ENCODE measurements at regions not wholly inside any gene's neighbourhood (a gene's known extent, or its start where the extent isn't known, plus 50 kb on each side); places are given as distances from the start of the nearest gene placed in this dataset.

DNA sequence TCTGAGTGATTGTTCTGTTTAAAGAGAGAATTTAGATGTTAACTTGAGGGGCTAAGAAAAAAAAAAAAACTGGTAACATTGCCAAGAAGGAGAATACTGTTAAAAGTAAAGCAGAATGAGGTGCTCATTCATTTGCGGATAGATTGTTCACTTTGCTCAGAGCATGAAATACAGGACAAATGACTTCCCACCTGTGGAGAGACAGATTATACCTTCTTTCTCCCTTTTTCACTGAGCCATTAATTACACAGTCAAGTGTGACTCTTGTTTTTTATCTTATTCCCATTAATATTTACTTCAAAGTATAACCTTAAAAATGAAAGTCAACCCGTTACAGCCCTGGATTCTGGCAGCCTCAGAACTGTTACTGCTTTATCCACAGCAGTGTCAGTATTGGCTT is 264.5 kb downstream of the TAF11L14 start:
- no peaks in the 10 kb centered on the region for H3K9me3 ChIP-seq (ENCODE audit: control insufficient read depth, low read length)
- H3K27me3 ChIP-seq (ENCODE audit: control insufficient read depth, insufficient read depth, low read length): no peaks in the 10 kb centered on the region
- H3K4me3 ChIP-seq (ENCODE audit: low read length): no peak overlapping the region
- H3K36me3 ChIP-seq (ENCODE audit: control insufficient read depth, insufficient read depth, low read length): no peaks in the 10 kb centered on the region
- no peak overlapping the region for H3K9ac ChIP-seq (ENCODE audit: low read length)
- no peaks in the 10 kb centered on the region for H3K4me1 ChIP-seq (ENCODE audit: control insufficient read depth, insufficient read depth, low read length)

DNA sequence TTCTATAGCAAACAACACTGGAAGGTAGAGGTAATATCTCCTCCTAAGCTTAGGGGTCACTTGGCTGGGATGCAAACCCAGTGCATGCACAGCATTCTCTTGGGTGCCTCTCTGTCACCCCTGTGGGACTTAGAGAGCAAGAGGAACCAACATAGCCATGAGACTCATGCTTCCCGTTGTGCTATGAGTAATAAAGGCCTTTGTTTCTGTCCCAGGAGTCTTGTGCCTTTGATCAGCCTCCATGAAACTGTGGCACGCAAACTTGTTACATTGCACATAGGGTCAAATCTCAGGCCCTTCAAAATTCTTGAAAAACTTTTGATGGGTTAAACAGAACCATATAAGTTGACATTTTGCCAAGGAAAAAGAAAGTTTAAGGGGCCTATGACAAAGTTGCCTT is 272.8 kb downstream of the TAF11L14 start:
- H3K9me3 ChIP-seq (ENCODE audit: control insufficient read depth, low read length): no peaks in the 10 kb centered on the region
- H3K9ac ChIP-seq (ENCODE audit: low read length): no peak overlapping the region
- no peaks in the 10 kb centered on the region for H3K27me3 ChIP-seq (ENCODE audit: control insufficient read depth, insufficient read depth, low read length)
- H3K36me3 ChIP-seq (ENCODE audit: control insufficient read depth, insufficient read depth, low read length): no peaks in the 10 kb centered on the region
- H3K4me3 ChIP-seq (ENCODE audit: low read length): no peak overlapping the region
- H3K4me1 ChIP-seq (ENCODE audit: control insufficient read depth, insufficient read depth, low read length): no peaks in the 10 kb centered on the region

DNA sequence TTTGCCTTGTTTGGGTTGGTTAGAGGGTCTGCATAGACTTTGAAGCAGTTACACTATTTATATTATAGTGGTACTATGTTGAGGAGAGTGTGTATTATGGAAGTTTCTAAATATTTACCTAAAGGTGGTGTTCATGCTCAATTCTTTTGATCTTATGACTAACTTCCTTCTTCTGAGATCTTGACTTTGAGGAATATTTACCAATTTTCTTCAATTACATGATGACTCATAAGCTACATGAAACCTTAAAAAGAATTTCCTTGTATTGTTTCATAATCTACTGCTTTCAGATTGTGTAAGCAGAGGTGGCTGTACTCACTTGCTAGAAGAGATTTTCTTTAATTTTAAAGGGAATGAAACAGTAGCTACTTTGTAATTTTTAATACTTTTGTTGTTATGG is 276.1 kb downstream of the TAF11L14 start:
- Histone ChIP-seq H3K4me1 (ENCODE audit: control insufficient read depth, insufficient read depth, low read length) (no peaks in the 10 kb centered on the region), H3K9ac (ENCODE audit: low read length) (no peak overlapping the region), H3K27me3 (ENCODE audit: control insufficient read depth, insufficient read depth, low read length) (no peaks in the 10 kb centered on the region), H3K9me3 (ENCODE audit: control insufficient read depth, low read length) (no peaks in the 10 kb centered on the region), H3K36me3 (ENCODE audit: control insufficient read depth, insufficient read depth, low read length) (no peaks in the 10 kb centered on the region), H3K4me3 (ENCODE audit: low read length) (no peak overlapping the region)

DNA sequence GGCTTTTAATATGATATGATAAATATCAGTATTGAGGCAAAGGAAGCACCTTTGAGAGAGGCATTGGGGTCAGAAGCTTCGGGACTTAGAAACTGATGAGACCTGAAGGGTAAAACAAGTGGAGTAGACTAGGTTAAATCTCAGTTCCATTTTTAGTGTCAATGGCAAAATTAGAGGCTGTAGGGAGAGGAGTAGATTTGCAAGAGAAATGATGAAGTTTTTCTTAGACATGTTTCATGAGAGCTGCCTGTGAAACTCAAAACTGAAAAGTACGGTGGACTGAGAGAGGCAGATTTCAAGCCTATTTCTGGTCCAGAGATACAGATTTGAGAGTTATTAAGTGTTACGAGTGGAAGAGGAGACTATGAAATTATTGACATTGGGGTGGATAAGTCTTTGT is 278.5 kb downstream of the TAF11L14 start:
- Histone ChIP-seq H3K27me3 (ENCODE audit: control insufficient read depth, insufficient read depth, low read length) (no peaks in the 10 kb centered on the region), H3K9me3 (ENCODE audit: control insufficient read depth, low read length) (no peaks in the 10 kb centered on the region)

DNA sequence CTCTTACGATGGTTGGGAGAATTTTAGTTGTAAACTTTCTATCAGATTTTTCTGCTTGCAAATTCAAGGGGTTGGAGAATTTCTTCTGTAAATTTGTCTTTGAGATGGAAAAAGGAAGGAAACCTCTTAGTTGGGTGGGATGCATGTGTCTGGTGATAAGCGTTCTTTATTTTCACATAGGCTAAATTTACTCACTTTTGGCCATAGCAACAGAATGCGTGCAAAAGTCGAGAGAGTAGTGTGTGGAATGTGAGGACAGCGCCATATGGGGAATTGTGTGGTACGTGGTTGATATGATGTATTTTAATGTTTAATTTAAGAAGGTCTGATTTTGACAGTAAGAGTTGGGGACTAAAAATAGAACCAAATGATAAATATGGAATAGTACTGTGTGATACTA is 282.2 kb downstream of the TAF11L14 start:
- no peaks in the 10 kb centered on the region for H3K9me3 ChIP-seq (ENCODE audit: control insufficient read depth, low read length)
- H3K27me3 ChIP-seq (ENCODE audit: control insufficient read depth, insufficient read depth, low read length): no peaks in the 10 kb centered on the region
- H3K4me1 ChIP-seq (ENCODE audit: control insufficient read depth, insufficient read depth, low read length): no peaks in the 10 kb centered on the region
- H3K9ac ChIP-seq (ENCODE audit: low read length): no peak overlapping the region
- no peaks in the 10 kb centered on the region for H3K36me3 ChIP-seq (ENCODE audit: control insufficient read depth, insufficient read depth, low read length)
- no peak overlapping the region for H3K4me3 ChIP-seq (ENCODE audit: low read length)

More for the DNA sequence above, 278.5 kb downstream of the TAF11L14 start:
- no peak overlapping the region for H3K4me3 ChIP-seq (ENCODE audit: low read length)
- H3K4me1 ChIP-seq (ENCODE audit: control insufficient read depth, insufficient read depth, low read length): no peaks in the 10 kb centered on the region
- H3K36me3 ChIP-seq (ENCODE audit: control insufficient read depth, insufficient read depth, low read length): no peaks in the 10 kb centered on the region
- H3K9ac ChIP-seq (ENCODE audit: low read length): no peak overlapping the region

DNA sequence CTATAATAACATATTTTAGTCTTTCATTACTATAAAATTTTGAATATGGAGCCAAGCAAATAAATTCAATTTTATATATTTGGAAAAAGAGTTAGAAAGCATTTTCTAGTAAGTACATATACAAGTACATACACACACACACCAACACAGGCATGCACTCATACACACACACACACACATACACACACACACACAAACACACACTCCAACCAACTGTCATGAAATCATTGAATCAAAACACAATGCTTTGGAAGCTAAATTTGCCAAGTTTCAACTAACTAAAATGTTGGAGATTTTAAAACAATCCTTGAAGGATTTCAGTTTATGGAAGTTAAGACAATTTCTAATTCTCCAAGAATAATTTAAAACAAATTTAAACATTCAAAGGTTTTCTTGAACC is 283.2 kb downstream of the TAF11L14 start:
- no peaks in the 10 kb centered on the region for H3K36me3 ChIP-seq (ENCODE audit: control insufficient read depth, insufficient read depth, low read length)
- H3K9ac ChIP-seq (ENCODE audit: low read length): no peak overlapping the region
- no peak overlapping the region for H3K4me3 ChIP-seq (ENCODE audit: low read length)
- no peaks in the 10 kb centered on the region for H3K9me3 ChIP-seq (ENCODE audit: control insufficient read depth, low read length)
- H3K27me3 ChIP-seq (ENCODE audit: control insufficient read depth, insufficient read depth, low read length): no peaks in the 10 kb centered on the region
- H3K4me1 ChIP-seq (ENCODE audit: control insufficient read depth, insufficient read depth, low read length): no peaks in the 10 kb centered on the region

DNA sequence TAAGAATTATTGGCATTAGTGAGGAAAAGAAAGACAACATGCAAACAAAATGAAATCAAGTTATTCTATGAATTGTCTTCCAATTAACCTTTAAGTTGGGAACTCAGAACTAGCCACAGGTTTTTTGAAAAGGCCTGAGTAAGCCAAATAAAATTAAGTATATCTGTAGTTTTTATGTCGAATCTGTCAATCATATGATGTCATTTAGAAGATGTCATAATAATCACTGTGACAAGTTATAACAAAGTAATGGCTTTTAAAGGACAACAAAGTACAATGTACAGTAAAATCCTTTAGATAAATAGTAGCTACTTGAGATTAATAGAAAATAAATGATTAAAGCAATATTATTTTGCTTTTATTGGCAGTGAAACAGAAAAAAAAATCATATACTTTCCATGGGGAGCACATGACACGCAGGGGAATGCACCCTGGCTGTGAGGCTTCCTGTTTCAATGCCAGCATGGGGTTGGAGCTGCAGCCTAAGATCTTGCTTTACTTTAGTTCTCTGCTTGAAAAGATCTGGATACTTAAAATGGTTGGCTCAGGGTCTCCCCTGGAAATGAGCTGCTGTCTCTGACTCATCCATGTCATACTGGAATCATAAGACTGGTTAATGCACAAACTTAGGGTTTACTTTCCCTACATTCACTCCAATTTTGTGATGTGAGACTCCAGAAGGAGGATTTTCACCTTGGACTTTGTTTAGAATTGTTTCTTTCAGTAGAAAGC is 284.3 kb downstream of the TAF11L14 start:
- H3K4me3 ChIP-seq (ENCODE audit: low read length): no peak overlapping the region
- H3K9me3 ChIP-seq (ENCODE audit: control insufficient read depth, low read length): no peaks in the 10 kb centered on the region
- H3K36me3 ChIP-seq (ENCODE audit: control insufficient read depth, insufficient read depth, low read length): no peaks in the 10 kb centered on the region
- no peak overlapping the region for H3K9ac ChIP-seq (ENCODE audit: low read length)
- H3K27me3 ChIP-seq (ENCODE audit: control insufficient read depth, insufficient read depth, low read length): no peaks in the 10 kb centered on the region
- no peaks in the 10 kb centered on the region for H3K4me1 ChIP-seq (ENCODE audit: control insufficient read depth, insufficient read depth, low read length)

DNA sequence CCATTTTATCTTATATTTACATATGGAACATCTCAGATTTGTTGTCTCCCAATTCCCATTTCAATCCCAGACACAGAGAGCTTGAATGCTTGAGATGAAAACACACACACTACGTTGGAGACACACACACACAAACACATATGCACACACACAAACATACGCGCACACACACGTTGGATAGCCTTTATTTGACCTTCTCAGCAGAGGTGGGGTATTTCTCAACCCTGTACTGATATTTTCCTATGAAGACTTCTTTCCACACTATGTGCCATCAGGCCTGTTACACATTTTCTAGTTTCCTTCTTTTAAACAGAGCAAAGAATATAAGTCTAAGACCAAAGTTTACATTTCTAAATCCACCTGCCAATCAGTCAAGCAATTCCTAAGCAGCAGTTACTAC is 291.0 kb downstream of the TAF11L14 start:
- no peaks in the 10 kb centered on the region for H3K4me1 ChIP-seq (ENCODE audit: control insufficient read depth, insufficient read depth, low read length)
- H3K36me3 ChIP-seq (ENCODE audit: control insufficient read depth, insufficient read depth, low read length): no peaks in the 10 kb centered on the region
- H3K27me3 ChIP-seq (ENCODE audit: control insufficient read depth, insufficient read depth, low read length): no peaks in the 10 kb centered on the region
- no peak overlapping the region for H3K9ac ChIP-seq (ENCODE audit: low read length)
- no peak overlapping the region for H3K4me3 ChIP-seq (ENCODE audit: low read length)
- no peaks in the 10 kb centered on the region for H3K9me3 ChIP-seq (ENCODE audit: control insufficient read depth, low read length)

DNA sequence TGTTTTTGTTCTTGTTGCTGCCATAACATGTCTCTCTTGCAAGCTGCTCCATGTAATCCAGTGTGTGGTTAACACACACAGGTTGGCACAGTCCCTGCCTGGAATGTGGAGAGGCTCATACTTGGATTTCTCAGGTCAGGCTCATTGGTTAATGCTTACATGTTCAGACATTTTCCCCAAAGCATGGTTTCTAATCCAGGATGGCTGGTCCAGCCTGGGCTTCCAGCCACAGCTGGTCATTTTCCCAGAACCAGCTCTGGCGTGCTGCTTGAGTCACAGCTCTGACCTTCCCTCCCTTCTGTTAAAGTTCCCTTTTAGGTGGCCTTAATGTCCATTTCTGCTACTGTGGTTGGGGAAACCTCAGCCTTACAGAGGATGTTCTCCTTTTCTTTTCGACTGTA is 294.3 kb downstream of the TAF11L14 start:
- Histone ChIP-seq H3K4me3 (ENCODE audit: low read length) (no peak overlapping the region), H3K9ac (ENCODE audit: low read length) (no peak overlapping the region), H3K9me3 (ENCODE audit: control insufficient read depth, low read length) (no peaks in the 10 kb centered on the region), H3K4me1 (ENCODE audit: control insufficient read depth, insufficient read depth, low read length) (no peaks in the 10 kb centered on the region), H3K27me3 (ENCODE audit: control insufficient read depth, insufficient read depth, low read length) (no peaks in the 10 kb centered on the region), H3K36me3 (ENCODE audit: control insufficient read depth, insufficient read depth, low read length) (no peaks in the 10 kb centered on the region)

DNA sequence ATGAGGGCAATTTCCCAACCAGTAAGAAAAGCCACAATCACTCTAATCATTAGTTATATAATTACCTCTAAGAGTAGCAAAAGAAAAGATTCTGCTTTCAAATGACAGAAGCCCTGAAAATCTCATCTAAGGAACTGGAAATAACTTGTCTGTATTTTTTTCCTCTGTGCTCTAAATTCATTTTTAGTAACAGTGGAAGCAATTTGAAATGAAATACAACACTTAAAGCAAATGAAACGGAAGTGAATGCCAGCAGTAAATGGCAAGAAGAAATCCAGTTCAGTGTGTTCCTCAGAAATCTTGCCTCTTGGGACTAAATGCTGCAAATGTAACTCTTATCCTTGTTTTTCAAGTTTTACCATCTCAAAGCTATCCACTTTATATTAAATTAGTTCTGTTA is 294.9 kb downstream of the TAF11L14 start:
- no peak overlapping the region for H3K9ac ChIP-seq (ENCODE audit: low read length)
- no peak overlapping the region for H3K4me3 ChIP-seq (ENCODE audit: low read length)
- no peaks in the 10 kb centered on the region for H3K9me3 ChIP-seq (ENCODE audit: control insufficient read depth, low read length)
- H3K4me1 ChIP-seq (ENCODE audit: control insufficient read depth, insufficient read depth, low read length): no peaks in the 10 kb centered on the region
- no peaks in the 10 kb centered on the region for H3K36me3 ChIP-seq (ENCODE audit: control insufficient read depth, insufficient read depth, low read length)
- no peaks in the 10 kb centered on the region for H3K27me3 ChIP-seq (ENCODE audit: control insufficient read depth, insufficient read depth, low read length)

DNA sequence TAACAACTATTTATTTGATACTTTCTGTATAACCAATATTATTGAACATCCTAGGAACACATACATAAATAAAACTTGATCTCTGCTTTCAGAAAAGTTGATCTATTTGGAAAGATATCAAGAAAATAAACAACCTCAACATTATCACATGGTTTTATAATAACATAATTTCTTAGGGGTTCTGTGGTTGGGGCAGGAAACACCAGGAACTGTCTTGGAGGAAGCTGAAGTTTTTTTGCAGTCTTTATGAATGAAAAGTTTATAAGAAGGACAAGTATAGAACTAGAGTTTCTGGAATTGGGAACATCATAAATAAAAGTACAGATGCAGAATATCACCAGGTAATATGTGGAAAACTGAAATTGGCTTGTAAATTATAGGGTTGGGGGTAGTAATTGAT is 296.1 kb downstream of the TAF11L14 start:
- Histone ChIP-seq H3K36me3 (ENCODE audit: control insufficient read depth, insufficient read depth, low read length) (no peaks in the 10 kb centered on the region), H3K27me3 (ENCODE audit: control insufficient read depth, insufficient read depth, low read length) (no peaks in the 10 kb centered on the region), H3K9ac (ENCODE audit: low read length) (no peak overlapping the region), H3K9me3 (ENCODE audit: control insufficient read depth, low read length) (no peaks in the 10 kb centered on the region), H3K4me1 (ENCODE audit: control insufficient read depth, insufficient read depth, low read length) (no peaks in the 10 kb centered on the region), H3K4me3 (ENCODE audit: low read length) (no peak overlapping the region)

DNA sequence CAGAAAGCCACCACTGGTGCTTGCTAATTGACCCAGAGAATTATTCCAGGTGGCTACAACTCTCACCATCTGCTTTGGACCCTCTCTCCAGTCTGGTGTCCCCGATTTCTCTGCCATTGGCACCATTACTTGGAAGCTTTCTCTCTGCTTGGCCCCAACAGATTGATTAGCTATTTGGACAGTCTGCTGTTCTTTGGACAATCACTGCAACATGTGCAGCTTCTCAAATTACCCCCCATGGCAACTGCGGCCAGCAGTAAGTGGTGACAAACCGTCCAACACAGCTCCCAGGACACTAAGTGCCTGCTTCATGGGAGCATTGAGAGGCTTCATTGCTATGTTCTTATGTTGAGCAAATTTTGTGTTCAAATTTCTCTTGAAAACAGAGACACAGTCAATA is 309.8 kb downstream of the TAF11L14 start:
- no peak overlapping the region for H3K4me3 ChIP-seq (ENCODE audit: low read length)
- H3K9me3 ChIP-seq (ENCODE audit: control insufficient read depth, low read length): no peaks in the 10 kb centered on the region
- no peaks in the 10 kb centered on the region for H3K4me1 ChIP-seq (ENCODE audit: control insufficient read depth, insufficient read depth, low read length)
- no peaks in the 10 kb centered on the region for H3K36me3 ChIP-seq (ENCODE audit: control insufficient read depth, insufficient read depth, low read length)
- no peak overlapping the region for H3K9ac ChIP-seq (ENCODE audit: low read length)
- H3K27me3 ChIP-seq (ENCODE audit: control insufficient read depth, insufficient read depth, low read length): no peaks in the 10 kb centered on the region

DNA sequence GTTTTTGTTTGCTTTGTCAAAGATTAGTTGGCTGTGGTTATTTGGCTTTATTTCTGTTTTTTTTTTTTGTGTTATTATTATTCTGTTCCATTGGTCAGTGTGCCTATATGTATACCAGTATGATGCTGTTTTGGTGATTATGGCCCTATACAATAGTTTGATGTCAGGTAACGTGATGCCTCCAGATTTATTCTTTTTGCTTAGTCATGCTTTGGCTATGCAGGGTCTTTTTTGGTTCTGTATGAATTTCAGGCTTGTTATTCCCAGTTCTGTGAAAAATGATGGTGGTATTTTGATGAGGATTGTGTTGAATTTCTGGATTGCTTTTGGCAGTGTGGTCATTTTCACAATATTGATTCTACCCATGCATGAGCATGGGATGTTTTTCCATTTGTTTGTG is 312.8 kb downstream of the TAF11L14 start:
- Histone ChIP-seq H3K9me3 (ENCODE audit: control insufficient read depth, low read length) (no peaks in the 10 kb centered on the region), H3K4me1 (ENCODE audit: control insufficient read depth, insufficient read depth, low read length) (no peaks in the 10 kb centered on the region), H3K27me3 (ENCODE audit: control insufficient read depth, insufficient read depth, low read length) (no peaks in the 10 kb centered on the region), H3K4me3 (ENCODE audit: low read length) (no peak overlapping the region), H3K36me3 (ENCODE audit: control insufficient read depth, insufficient read depth, low read length) (no peaks in the 10 kb centered on the region), H3K9ac (ENCODE audit: low read length) (no peak overlapping the region)

Measured in mucosa of stomach (tissue), 1 donor.